ENCODE measurements at regions not wholly inside any gene's neighbourhood (a gene's known extent, or its start where the extent isn't known, plus 50 kb on each side); places are given as distances from the start of the nearest gene placed in this dataset.
A peak's percentile ranks its signal among the peaks of the same experiment; 100 is the strongest.

- peak; percentile 21 for DNase-seq
Observed at GRCh38 chr17:77637818-77638575, 320.5 kb upstream of the TNRC6C start.

GRCh38 chr17:77640252-77640651 lies 318.3 kb upstream of the TNRC6C start:
- DNase-seq: no peak

GRCh38 chr17:77640916-77641605 lies 317.4 kb upstream of the TNRC6C start:
- DNase-seq: no peak

DNA sequence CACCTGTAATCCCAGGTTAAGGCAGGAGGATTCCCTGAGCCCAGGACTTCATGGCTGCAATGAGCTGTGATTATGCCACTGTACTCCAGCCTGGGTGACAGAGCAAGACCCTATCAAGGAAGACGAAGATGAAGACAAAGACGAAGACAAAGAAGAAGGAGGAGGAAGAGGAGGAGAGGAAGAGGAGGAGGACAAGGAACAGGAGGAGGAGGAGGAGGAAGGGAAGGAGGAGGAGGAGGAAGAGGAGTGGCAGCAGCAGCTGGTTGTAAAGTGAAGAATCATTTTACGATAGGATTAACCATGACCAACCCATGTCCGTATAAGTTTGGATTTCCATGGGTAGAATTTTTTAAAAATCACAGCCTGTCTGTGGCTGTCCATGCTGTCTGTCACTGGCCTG lies 316.8 kb upstream of the TNRC6C start:
- no peak for DNase-seq

DNA sequence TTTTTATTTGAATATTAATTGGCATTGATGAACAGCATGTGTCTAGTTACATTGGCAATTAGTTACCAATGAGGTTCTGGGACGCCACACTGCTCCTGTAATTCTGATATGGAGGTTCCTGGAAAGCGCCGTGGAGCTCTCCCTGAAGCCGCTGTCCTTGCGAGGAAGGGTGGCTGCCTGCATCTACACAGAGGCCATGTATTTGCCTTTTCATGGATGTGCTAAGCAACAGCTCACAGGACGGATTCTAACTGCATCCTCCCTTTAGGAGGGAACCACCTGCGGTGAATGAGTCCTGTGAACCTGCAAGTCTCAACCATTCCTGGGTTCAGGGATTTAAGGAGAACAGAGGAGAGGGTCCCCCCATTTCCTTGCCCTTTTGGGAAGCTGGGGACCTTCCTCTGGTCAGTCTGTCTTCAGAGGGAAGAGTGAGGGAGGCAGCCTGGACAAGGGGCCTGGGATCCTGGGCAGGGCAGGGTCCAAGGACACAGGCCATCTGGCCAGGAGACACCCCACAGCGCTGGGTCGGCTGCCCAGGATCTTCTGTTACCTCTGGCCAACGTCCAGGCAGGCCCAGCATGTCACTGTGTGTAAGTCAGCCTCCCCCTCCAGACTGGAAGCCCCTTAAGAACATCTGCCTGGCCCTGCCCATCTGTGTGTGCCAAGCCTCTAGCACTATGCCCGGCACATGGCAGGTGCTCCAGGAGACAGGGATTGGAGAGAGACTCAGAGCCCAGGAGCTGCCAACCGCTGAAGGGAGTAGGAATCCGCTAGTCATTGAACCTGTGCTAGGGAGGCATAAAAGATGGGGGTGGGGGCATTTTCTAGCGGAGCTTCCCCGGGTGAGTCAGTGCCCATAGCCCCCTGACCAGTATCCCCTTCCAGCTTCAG lies 314.1 kb upstream of the TNRC6C start:
- DNase-seq: peak; percentile 15

- no peak for DNase-seq
Observed at GRCh38 chr17:77645072-77646045, 313.1 kb upstream of the TNRC6C start.

GRCh38 chr17:77646046-77646430 lies 312.5 kb upstream of the TNRC6C start:
- DNase-seq: no peak

- no peak for DNase-seq
Observed at GRCh38 chr17:77647531-77647930, 311.0 kb upstream of the TNRC6C start.

DNA sequence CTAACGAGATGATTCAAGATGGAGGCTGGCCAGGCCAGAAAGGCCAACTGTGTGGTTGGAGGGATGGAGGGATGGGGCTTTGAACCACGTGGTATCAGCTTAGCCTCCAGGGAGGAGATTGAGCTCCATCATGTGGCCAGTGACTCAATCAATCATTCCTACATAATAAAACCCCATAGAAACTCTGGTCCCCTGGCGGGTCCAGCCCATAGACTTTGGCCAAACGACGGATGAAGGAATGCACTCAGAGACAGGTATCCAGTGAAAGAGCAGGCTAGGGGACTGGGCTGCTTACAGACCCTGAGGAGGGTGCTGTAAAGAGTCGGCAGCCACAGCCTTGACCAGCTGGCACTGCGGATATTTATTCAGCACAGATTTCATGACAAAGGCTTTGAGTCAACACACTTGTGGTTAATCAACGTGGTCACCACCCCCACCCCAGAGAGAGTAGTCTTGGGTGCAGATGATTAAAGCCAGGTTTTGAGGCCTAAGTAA lies 308.7 kb upstream of the TNRC6C start:
- no peak for DNase-seq

GRCh38 chr17:77651988-77652387 lies 306.5 kb upstream of the TNRC6C start:
- DNase-seq: no peak

GRCh38 chr17:77654296-77654695 lies 304.2 kb upstream of the TNRC6C start:
- no peak for DNase-seq

DNA sequence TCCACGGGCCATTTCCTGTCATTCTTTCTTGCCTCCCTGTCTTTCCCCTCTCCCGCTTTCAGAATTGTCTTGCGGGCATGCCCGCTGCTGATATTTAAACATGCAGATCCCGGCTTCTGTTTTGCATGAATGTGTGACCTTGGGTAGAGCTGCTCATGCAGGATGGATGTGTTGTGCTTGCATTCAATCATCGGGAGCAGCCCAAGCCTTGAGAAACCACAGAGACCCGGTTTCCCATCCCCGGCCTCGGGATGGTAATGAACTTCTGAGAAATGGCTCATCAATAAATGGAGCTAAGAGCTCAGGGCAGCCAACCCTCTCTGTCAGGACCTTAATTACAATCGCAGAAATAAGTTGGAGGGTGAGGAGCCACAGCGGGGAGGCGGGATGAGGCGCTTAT lies 303.7 kb upstream of the TNRC6C start:
- no peak for DNase-seq

GRCh38 chr17:77656054-77656453 lies 302.4 kb upstream of the TNRC6C start:
- DNase-seq: no peak

DNA sequence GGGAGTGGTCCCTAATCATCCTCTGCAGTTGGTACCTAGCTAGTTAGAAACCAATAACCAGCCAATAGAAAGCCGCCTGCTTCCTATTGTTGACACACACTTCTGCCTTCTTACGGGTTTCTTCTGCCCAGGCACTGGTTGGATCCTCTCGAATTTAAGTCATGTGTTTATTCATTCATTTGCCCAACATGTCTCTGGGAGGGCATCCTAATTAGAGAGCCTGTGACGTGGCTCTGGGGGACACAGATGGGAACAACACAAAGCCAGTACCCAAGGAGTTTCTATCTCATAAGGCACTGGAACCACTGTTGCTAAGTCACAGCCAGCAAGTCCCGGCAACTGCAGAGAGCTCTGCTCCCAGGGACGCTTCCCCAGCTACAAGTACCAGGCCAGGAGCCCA lies 300.7 kb upstream of the TNRC6C start:
- DNase-seq: no peak

- DNase-seq: no peak
Observed at GRCh38 chr17:77660524-77660923, 298.0 kb upstream of the TNRC6C start.

- DNase-seq: no peak
Observed at GRCh38 chr17:77662833-77663232, 295.7 kb upstream of the TNRC6C start.

- DNase-seq: no peak
Observed at GRCh38 chr17:77664097-77664729, 294.3 kb upstream of the TNRC6C start.

GRCh38 chr17:77665833-77666232 lies 292.7 kb upstream of the TNRC6C start:
- DNase-seq: no peak

DNA sequence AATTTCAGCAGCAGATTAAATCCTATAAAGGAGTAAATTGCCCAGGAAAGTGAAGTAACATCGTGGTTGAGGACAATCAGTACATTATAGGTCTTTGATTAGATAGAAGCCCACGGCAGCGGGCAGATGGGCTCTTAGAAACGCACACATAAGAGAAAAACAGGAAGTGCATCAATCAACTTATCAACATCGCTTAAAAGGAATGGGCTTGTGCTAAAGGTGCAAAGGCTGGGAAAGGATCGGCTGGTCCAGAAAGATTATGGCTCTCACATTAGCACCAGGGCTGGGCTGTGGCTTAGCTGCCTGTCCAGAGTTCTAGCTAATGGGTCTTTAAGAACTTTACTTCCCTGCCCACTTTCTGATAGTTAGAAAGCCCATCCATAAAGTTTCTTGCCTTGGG lies 292.0 kb upstream of the TNRC6C start:
- no peak for DNase-seq

DNA sequence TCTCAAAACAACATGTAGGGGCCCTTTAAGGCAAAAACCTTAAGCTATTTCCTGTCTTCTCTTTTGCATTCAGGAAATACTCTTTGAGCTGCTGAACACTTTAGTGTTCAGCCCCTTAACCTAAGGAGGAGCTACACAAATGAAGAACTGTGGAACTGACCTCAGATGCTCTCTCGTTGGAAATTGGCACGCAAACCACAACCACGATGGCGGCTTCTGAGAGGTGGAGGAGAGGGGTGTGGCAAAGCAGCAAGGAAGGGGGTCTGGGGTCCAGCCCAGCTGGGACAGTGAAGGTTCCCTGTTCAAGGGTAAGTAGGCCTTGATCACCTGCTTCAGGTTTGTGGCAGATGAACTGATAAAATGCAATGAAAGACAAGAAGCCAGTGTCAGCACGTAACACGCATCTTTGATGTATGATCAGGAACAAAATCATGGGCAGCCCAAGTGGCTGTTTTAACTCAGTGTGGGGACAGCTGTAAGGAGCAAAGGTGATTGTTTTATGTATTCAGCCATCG lies 291.6 kb upstream of the TNRC6C start:
- no peak for DNase-seq

DNA sequence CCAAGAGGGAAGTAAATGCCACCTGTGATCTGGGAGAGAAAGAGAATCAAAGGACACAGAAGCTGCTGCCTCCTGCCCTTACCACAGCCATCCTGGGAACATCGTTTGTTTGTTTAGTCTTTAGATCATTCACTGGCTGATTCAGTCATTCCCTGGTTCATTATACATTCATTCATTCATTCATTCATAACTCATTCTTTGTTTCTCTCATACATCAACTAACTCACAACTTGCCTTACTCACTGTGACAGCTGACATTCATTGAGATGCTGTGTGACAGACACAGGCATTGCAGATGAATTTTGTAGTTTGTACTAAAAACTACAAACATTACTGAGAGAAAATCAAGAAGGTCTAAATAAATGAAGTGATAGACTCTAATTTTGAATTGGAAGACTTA lies 291.0 kb upstream of the TNRC6C start:
- DNase-seq: no peak
